MM.1S (cell line): ENCODE measurements at regions not wholly inside any gene's neighbourhood (a gene's known extent, or its start where the extent isn't known, plus 50 kb on each side); places are given as distances from the start of the nearest gene placed in this dataset.

Experiments
- DNase-seq: peaks from one replicate; pipeline ENCODE4 v3.0.0-alpha.2; 2015
- H2AFZ ChIP-seq: fragments of 300-600 bp; sonication (generic); 2 replicates; pipeline ENCODE4 v1.6.0; 2016; ENCODE audit warnings: antibody characterized with exemption, low read length
- H3F3A ChIP-seq: fragments of 300-600 bp; sonication (generic); 2 replicates; pipeline ENCODE4 v1.6.1; 2016; ENCODE audit warnings: mild to moderate bottlenecking, antibody characterized with exemption, low read length, moderate library complexity, mixed read lengths; ENCODE audit not compliant: insufficient read depth
- H3K27ac ChIP-seq: fragments of 300-600 bp; sonication (generic); 2 replicates; pipeline ENCODE4 v1.5.1; 2016; ENCODE audit warnings: mild to moderate bottlenecking, low read length
- H3K27me3 ChIP-seq: fragments of 300-600 bp; sonication (generic); replicated peaks from 2 replicates; pipeline ENCODE4 v1.6.0; 2016; ENCODE audit warnings: low read length; ENCODE audit not compliant: insufficient read depth
- H3K36me3 ChIP-seq: fragments of 300-600 bp; sonication (generic); replicated peaks from 2 replicates; pipeline ENCODE4 v1.6.1; 2016; ENCODE audit warnings: mild to moderate bottlenecking, low read length, mixed read lengths; ENCODE audit not compliant: insufficient read depth
- H3K4me1 ChIP-seq: fragments of 300-600 bp; sonication (generic); 2 replicates; pipeline ENCODE4 v1.6.1; 2016; ENCODE audit warnings: low read length, mixed read lengths
- H3K4me2 ChIP-seq: fragments of 300-600 bp; sonication (generic); 2 replicates; pipeline ENCODE4 v1.6.0; 2016; ENCODE audit warnings: low read depth, low read length
- H3K4me3 ChIP-seq: fragments of 300-600 bp; sonication (generic); 2 replicates; pipeline ENCODE4 v1.5.1; 2016; ENCODE audit warnings: low read length, mixed read lengths
- H3K79me2 ChIP-seq: fragments of 300-600 bp; sonication (generic); 2 replicates; pipeline ENCODE4 v1.6.1; 2016; ENCODE audit warnings: mixed run types, low read length, mixed read lengths
- H3K9ac ChIP-seq: fragments of 300-600 bp; sonication (generic); 2 replicates; pipeline ENCODE4 v1.6.1; 2016; ENCODE audit warnings: low read length, mixed read lengths
- H3K9me2 ChIP-seq: fragments of 300-600 bp; sonication (generic); replicated peaks from 2 replicates; pipeline ENCODE4 v1.6.1; 2016; ENCODE audit warnings: mild to moderate bottlenecking, low read length, mixed read lengths; ENCODE audit not compliant: insufficient read depth
- H3K9me3 ChIP-seq: fragments of 300-600 bp; sonication (generic); replicated peaks from 2 replicates; pipeline ENCODE4 v1.6.1; 2016; ENCODE audit warnings: mild to moderate bottlenecking, low read length, mixed read lengths; ENCODE audit not compliant: insufficient read depth
- H4K20me1 ChIP-seq: fragments of 300-600 bp; sonication (generic); 2 replicates; pipeline ENCODE4 v1.6.1; 2016; ENCODE audit warnings: mild to moderate bottlenecking, low read length, moderate library complexity, mixed read lengths; ENCODE audit not compliant: insufficient read depth
- EZH2 ChIP-seq: fragments of 300-600 bp; sonication (generic); optimal IDR thresholded peaks from 2 replicates; pipeline ENCODE3; 2017; ENCODE audit warnings: low read depth, mild to moderate bottlenecking, antibody characterized with exemption, low read length, mixed read lengths
- EZH2phosphoT487 ChIP-seq: fragments of 300-600 bp; sonication (generic); IDR thresholded peaks from 2 replicates; pipeline ENCODE4 v1.6.1; 2018; ENCODE audit warnings: antibody characterized with exemption, low read length
- TF ChIP-seq, protein P1 (sequence below): fragments of 300-600 bp; sonication (generic); IDR thresholded peaks from 2 replicates; pipeline ENCODE4 v1.5.1; 2016; ENCODE audit warnings: antibody characterized with exemption, low read length, mixed read lengths

DNA sequence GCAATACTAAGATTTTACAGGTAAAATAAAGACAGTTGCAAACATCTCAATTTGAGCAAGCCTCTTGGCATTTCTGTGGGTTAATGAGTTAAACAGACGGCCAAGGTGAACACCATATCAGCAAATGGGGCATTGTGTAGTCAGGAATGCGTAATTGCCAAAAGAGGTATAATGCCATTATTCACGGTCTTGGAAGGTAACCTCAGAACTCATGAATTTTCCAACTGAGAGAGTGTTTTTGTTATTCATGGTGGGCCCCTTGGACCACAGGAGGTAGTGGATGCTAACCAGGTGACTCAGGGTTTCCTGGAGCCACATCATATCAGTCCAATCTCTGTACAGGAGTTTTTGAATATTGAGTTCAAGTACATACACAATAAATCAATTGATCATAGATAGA lies 368.0 kb upstream of the TECRL start:
- H3K36me3 ChIP-seq, result no peaks in the 10 kb centered on the region
- no peaks in the 10 kb centered on the region for H3K27me3 ChIP-seq
- TF ChIP-seq EZH2phosphoT487, result no peak
- no peak for TF ChIP-seq EZH2
- TF ChIP-seq, protein P1, sequence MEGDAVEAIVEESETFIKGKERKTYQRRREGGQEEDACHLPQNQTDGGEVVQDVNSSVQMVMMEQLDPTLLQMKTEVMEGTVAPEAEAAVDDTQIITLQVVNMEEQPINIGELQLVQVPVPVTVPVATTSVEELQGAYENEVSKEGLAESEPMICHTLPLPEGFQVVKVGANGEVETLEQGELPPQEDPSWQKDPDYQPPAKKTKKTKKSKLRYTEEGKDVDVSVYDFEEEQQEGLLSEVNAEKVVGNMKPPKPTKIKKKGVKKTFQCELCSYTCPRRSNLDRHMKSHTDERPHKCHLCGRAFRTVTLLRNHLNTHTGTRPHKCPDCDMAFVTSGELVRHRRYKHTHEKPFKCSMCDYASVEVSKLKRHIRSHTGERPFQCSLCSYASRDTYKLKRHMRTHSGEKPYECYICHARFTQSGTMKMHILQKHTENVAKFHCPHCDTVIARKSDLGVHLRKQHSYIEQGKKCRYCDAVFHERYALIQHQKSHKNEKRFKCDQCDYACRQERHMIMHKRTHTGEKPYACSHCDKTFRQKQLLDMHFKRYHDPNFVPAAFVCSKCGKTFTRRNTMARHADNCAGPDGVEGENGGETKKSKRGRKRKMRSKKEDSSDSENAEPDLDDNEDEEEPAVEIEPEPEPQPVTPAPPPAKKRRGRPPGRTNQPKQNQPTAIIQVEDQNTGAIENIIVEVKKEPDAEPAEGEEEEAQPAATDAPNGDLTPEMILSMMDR, result no peak
- H3K4me3 ChIP-seq, result no peak overlapping the region
- no peak overlapping the region for H3K9ac ChIP-seq
- no peaks in the 10 kb centered on the region for H3K79me2 ChIP-seq
- H3K4me1 ChIP-seq, result no peaks in the 10 kb centered on the region
- H4K20me1 ChIP-seq, result no peaks in the 10 kb centered on the region
- no peak overlapping the region for H2AFZ ChIP-seq
- H3K27ac ChIP-seq, result no peak overlapping the region
- H3K9me2 ChIP-seq, result no peaks in the 10 kb centered on the region
- no peaks in the 10 kb centered on the region for H3K9me3 ChIP-seq
- no peaks in the 10 kb centered on the region for H3F3A ChIP-seq
- H3K4me2 ChIP-seq, result no peak overlapping the region
- no peak for DNase-seq

DNA sequence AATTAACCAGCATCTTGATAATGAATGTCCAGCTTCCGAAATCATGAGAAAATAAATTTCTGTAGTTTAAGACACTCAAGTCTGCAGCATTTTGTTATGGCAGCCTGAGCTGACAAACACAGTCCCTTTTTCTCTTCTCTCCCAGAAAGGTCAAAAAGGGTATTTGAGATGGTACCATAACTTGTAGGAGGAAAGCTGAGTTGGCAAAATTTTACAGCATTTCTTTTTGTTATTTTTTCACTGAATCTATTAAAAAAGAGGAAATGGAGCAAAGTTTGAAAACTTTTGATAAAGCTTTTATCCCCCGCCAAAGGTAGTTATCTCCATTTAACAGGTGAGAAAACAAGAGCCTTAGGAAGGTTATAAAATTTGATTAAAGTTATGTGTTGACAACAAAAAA lies 367.6 kb upstream of the TECRL start:
- Histone ChIP-seq H3K36me3 (no peaks in the 10 kb centered on the region), H3K9me2 (no peaks in the 10 kb centered on the region), H3F3A (no peaks in the 10 kb centered on the region), H3K4me2 (no peak overlapping the region), H3K27me3 (no peaks in the 10 kb centered on the region), H3K9ac (no peak overlapping the region), H3K79me2 (no peaks in the 10 kb centered on the region), H3K27ac (no peak overlapping the region), H3K9me3 (no peaks in the 10 kb centered on the region), H2AFZ (no peak overlapping the region), H3K4me3 (no peak overlapping the region), H3K4me1 (no peaks in the 10 kb centered on the region), H4K20me1 (no peaks in the 10 kb centered on the region)
- no peak for TF ChIP-seq EZH2
- TF ChIP-seq, protein P1, result no peak
- no peak for TF ChIP-seq EZH2phosphoT487
- DNase-seq, result no peak

DNA sequence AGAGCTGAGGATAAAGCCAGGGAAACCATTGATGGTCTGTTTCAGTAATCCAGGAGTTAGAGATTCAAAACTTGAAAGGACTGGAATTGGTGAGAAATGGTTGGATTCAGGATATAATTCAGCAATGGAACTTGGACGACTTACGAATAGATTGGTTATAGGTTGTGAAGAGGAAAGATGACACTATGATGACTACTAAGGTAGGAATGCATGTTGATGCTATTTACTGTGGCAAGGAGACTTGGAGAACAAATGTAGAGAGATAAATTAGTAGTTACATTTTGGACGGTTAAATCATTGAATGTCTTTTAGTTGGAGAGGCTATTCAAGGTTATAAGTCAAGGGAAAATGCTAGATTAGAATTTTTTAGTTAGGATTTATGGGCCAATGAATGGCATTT lies 365.4 kb upstream of the TECRL start:
- no peaks in the 10 kb centered on the region for H3K36me3 ChIP-seq
- no peak overlapping the region for H3K9ac ChIP-seq
- no peak overlapping the region for H3K4me3 ChIP-seq
- TF ChIP-seq, protein P1, result no peak
- no peak for TF ChIP-seq EZH2phosphoT487
- TF ChIP-seq EZH2, result no peak
- no peak overlapping the region for H3K4me2 ChIP-seq
- DNase-seq, result no peak
- no peaks in the 10 kb centered on the region for H3K4me1 ChIP-seq
- no peaks in the 10 kb centered on the region for H4K20me1 ChIP-seq
- H3K9me3 ChIP-seq, result no peaks in the 10 kb centered on the region
- H3K27ac ChIP-seq, result no peak overlapping the region
- no peaks in the 10 kb centered on the region for H3K9me2 ChIP-seq
- H3K79me2 ChIP-seq, result no peaks in the 10 kb centered on the region
- no peaks in the 10 kb centered on the region for H3K27me3 ChIP-seq
- H3F3A ChIP-seq, result no peaks in the 10 kb centered on the region
- H2AFZ ChIP-seq, result no peak overlapping the region

DNA sequence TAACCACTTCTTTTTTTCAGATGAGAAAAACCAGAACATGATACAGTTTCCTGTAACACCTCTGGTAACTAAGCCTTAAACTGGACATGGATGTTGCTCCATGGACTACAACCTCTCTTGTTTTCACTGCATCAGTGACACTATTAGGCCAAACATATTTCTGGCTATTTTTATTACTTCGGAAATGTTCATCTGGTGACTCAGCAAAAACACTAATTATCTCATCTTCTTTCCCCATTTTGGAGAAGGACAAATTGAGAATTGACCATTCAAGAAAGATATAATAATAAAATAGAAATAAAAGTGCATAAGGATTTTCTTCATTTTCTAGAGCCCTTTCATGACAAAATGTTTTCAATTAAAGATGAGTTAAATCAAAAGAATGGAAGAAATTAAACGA lies 361.9 kb upstream of the TECRL start:
- H2AFZ ChIP-seq, result no peak overlapping the region
- no peaks in the 10 kb centered on the region for H3K27me3 ChIP-seq
- no peaks in the 10 kb centered on the region for H3K4me1 ChIP-seq
- no peak overlapping the region for H3K4me3 ChIP-seq
- no peaks in the 10 kb centered on the region for H3K79me2 ChIP-seq
- no peaks in the 10 kb centered on the region for H3K36me3 ChIP-seq
- H3K9me2 ChIP-seq, result no peaks in the 10 kb centered on the region
- H3F3A ChIP-seq, result no peaks in the 10 kb centered on the region
- DNase-seq, result no peak
- H3K9ac ChIP-seq, result no peak overlapping the region
- TF ChIP-seq, protein P1, result no peak
- no peak for TF ChIP-seq EZH2
- TF ChIP-seq EZH2phosphoT487, result no peak
- H3K27ac ChIP-seq, result no peak overlapping the region
- H4K20me1 ChIP-seq, result no peaks in the 10 kb centered on the region
- H3K9me3 ChIP-seq, result no peaks in the 10 kb centered on the region
- no peak overlapping the region for H3K4me2 ChIP-seq
